GM21717 (cell line): ENCODE measurements at regions not wholly inside any gene's neighbourhood (a gene's known extent, or its start where the extent isn't known, plus 50 kb on each side); places are given as distances from the start of the nearest gene placed in this dataset.

Source experiments
- ATAC-seq: cut with Tn5 transposase; IDR thresholded peaks from one replicate; pipeline ENCODE4 v1.9.1; 2021; ENCODE audit warnings: mild to moderate bottlenecking, moderate library complexity; ENCODE audit not compliant: unreplicated experiment

- ATAC-seq, result no peak
These were observed 169.1 kb downstream of the GUCY2F start for GRCh38 chrX:109312757-109313156.

- no peak for ATAC-seq
These were observed 171.9 kb downstream of the GUCY2F start for GRCh38 chrX:109310031-109310430.

- no peak for ATAC-seq
These were observed 180.7 kb downstream of the GUCY2F start for GRCh38 chrX:109301177-109301576.

- no peak for ATAC-seq
These were observed 181.5 kb downstream of the GUCY2F start for GRCh38 chrX:109300415-109300814.

GRCh38 chrX:109299091-109299490, 182.8 kb downstream of the GUCY2F start:
- ATAC-seq, result no peak

- no peak for ATAC-seq
These were observed 187.6 kb downstream of the GUCY2F start for GRCh38 chrX:109294097-109294814.

GRCh38 chrX:109283870-109284269, 198.0 kb downstream of the GUCY2F start:
- no peak for ATAC-seq

GRCh38 chrX:109281483-109282275, 200.2 kb downstream of the GUCY2F start:
- peak; percentile 91 for ATAC-seq

GRCh38 chrX:109274806-109275205, 207.1 kb downstream of the GUCY2F start:
- no peak for ATAC-seq

GRCh38 chrX:109270580-109271484, 211.1 kb downstream of the GUCY2F start:
- ATAC-seq, result peak; percentile 98

- no peak for ATAC-seq
These were observed 213.5 kb downstream of the GUCY2F start for GRCh38 chrX:109268340-109268739.

- ATAC-seq, result no peak
These were observed 215.9 kb downstream of the GUCY2F start for GRCh38 chrX:109266034-109266433.

GRCh38 chrX:109264878-109265277, 217.0 kb downstream of the GUCY2F start:
- peak; percentile 57 for ATAC-seq

- ATAC-seq, result no peak
These were observed 220.6 kb downstream of the GUCY2F start for GRCh38 chrX:109261279-109261678.

- no peak for ATAC-seq
These were observed 229.1 kb downstream of the GUCY2F start for GRCh38 chrX:109252789-109253188.

- ATAC-seq, result no peak
These were observed 263.1 kb downstream of the GUCY2F start for GRCh38 chrX:109218761-109219160.

GRCh38 chrX:109199726-109200125, 282.2 kb downstream of the GUCY2F start:
- ATAC-seq, result no peak

GRCh38 chrX:109190542-109190941, 291.3 kb downstream of the GUCY2F start:
- peak; percentile 60 for ATAC-seq

- peak; percentile 79 for ATAC-seq
These were observed 294.3 kb downstream of the GUCY2F start for GRCh38 chrX:109187473-109188168.

GRCh38 chrX:109186939-109187338, 294.9 kb downstream of the GUCY2F start:
- no peak for ATAC-seq
